HCT116 (cell line): ENCODE measurements at regions not wholly inside any gene's neighbourhood (a gene's known extent, or its start where the extent isn't known, plus 50 kb on each side); places are given as distances from the start of the nearest gene placed in this dataset.

Source experiments
- CEBPB ChIP-seq: IDR thresholded peaks from 2 replicates; pipeline ENCODE4 v1.6.1; 2012; ENCODE audit warnings: low read depth
- EZH2 ChIP-seq: fragments of 200-600 bp; sonication (generic); IDR thresholded peaks from 2 replicates; pipeline ENCODE4 v1.6.1; 2017; ENCODE audit warnings: antibody characterized with exemption, mixed run types
- POLR2A ChIP-seq: IDR thresholded peaks from 2 replicates; pipeline ENCODE4 v1.7.0; 2011; ENCODE audit warnings: borderline replicate concordance; ENCODE audit not compliant: insufficient read depth, insufficient read length; ENCODE audit errors: extremely low read depth
- POLR2AphosphoS5 ChIP-seq: IDR thresholded peaks from 2 replicates; pipeline ENCODE4 v1.6.1; 2011; ENCODE audit warnings: mild to moderate bottlenecking, low read depth, low read length, moderate library complexity
- RAD21 ChIP-seq: IDR thresholded peaks from 2 replicates; pipeline ENCODE4 v1.6.1; 2012; ENCODE audit warnings: low read depth, mild to moderate bottlenecking
- REST ChIP-seq: IDR thresholded peaks from 2 replicates; pipeline ENCODE4 v1.6.1; 2012; ENCODE audit warnings: low read depth
- SRF ChIP-seq: IDR thresholded peaks from 2 replicates; pipeline ENCODE4 v1.6.1; 2012; ENCODE audit warnings: low read depth
- YY1 ChIP-seq: IDR thresholded peaks from 2 replicates; pipeline ENCODE4 v1.6.1; 2011; ENCODE audit warnings: low read length, low read depth, moderate library complexity, mild to moderate bottlenecking; ENCODE audit not compliant: insufficient replicate concordance; ENCODE audit errors: extremely low read depth
- ZNF274 ChIP-seq: fragments of 200-500 bp; sonication (Bioruptor generic); IDR thresholded peaks from 2 replicates; pipeline ENCODE4 v1.6.1; 2014; ENCODE audit warnings: mild to moderate bottlenecking, low read depth, low read length, inconsistent platforms
- TF ChIP-seq, protein P1 (sequence below), 3 experiments: fragments of 200-600 bp in 1 of 3; sonication (generic) in 1 of 3; IDR thresholded peaks in 2 of 3; conservative IDR thresholded peaks in 1 of 3; 2 replicates each; pipeline ENCODE4 v1.5.1; 2012 to 2017; ENCODE audit warnings: low read depth in 2 of 3, low read length in 2 of 3, antibody characterized with exemption in 1 of 3, borderline replicate concordance in 1 of 3, control low read depth in 1 of 3, mild to moderate bottlenecking in 1 of 3, mixed read lengths in 1 of 3, mixed run types in 1 of 3, moderate library complexity in 1 of 3; ENCODE audit not compliant: insufficient read depth in 1 of 3

DNA sequence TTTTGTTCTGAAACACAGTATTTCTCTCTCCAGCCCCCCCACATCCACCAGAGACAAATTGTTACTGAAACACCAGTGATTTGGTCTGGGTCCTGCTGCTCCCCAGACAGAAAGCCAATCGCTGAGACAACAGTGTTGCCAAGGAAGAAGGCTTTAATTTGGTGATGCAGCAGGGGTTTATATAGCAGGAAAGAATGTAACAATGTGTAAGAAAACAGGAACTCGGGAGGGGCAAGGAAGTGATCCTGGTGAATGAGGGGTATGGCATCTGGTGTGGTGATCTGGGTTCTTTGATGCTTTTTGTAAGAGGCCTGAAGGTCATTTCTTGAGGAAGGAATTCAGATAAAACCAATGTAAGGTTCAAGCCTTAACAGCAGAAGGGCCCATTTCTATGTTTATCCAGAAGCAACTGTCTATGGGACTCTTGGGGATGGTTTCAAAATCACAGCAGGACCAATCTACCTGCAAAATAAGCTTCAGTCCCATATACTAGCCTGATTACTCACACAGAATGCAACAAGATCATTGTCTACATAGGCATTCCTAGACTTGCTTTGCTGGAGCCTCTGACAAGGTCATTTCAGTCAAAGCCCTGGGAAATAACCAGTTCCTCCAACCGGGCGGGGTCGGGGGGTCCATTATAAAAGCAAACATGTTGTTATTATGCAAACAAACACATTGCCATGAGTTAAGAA, 445.2 kb upstream of the ZFP42 start:
- TF ChIP-seq CEBPB (no peak), POLR2A (no peak), POLR2AphosphoS5 (no peak), YY1 (no peak), REST (no peak), EZH2 (no peak), RAD21 (no peak), SRF (no peak), ZNF274 (no peak)
- TF ChIP-seq, protein P1, sequence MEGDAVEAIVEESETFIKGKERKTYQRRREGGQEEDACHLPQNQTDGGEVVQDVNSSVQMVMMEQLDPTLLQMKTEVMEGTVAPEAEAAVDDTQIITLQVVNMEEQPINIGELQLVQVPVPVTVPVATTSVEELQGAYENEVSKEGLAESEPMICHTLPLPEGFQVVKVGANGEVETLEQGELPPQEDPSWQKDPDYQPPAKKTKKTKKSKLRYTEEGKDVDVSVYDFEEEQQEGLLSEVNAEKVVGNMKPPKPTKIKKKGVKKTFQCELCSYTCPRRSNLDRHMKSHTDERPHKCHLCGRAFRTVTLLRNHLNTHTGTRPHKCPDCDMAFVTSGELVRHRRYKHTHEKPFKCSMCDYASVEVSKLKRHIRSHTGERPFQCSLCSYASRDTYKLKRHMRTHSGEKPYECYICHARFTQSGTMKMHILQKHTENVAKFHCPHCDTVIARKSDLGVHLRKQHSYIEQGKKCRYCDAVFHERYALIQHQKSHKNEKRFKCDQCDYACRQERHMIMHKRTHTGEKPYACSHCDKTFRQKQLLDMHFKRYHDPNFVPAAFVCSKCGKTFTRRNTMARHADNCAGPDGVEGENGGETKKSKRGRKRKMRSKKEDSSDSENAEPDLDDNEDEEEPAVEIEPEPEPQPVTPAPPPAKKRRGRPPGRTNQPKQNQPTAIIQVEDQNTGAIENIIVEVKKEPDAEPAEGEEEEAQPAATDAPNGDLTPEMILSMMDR (IDR thresholded peaks at IDR 0.05 in 2 of 3, conservative IDR thresholded peaks at IDR 0.05 in 1 of 3; ENCODE audit: borderline replicate concordance in 1 of 3, insufficient read depth in 1 of 3, low read depth in 2 of 3, low read length in 2 of 3): no peak
